ENCODE measurements at regions not wholly inside any gene's neighbourhood (a gene's known extent, or its start where the extent isn't known, plus 50 kb on each side); places are given as distances from the start of the nearest gene placed in this dataset.

GRCh38 chr1:172949096-172949495, 101.6 kb downstream of the TNFSF18 start:
- TF ChIP-seq, protein P1, sequence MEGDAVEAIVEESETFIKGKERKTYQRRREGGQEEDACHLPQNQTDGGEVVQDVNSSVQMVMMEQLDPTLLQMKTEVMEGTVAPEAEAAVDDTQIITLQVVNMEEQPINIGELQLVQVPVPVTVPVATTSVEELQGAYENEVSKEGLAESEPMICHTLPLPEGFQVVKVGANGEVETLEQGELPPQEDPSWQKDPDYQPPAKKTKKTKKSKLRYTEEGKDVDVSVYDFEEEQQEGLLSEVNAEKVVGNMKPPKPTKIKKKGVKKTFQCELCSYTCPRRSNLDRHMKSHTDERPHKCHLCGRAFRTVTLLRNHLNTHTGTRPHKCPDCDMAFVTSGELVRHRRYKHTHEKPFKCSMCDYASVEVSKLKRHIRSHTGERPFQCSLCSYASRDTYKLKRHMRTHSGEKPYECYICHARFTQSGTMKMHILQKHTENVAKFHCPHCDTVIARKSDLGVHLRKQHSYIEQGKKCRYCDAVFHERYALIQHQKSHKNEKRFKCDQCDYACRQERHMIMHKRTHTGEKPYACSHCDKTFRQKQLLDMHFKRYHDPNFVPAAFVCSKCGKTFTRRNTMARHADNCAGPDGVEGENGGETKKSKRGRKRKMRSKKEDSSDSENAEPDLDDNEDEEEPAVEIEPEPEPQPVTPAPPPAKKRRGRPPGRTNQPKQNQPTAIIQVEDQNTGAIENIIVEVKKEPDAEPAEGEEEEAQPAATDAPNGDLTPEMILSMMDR (conservative IDR thresholded peaks at IDR 0.05; ENCODE audit: low read depth, low read length) = no peak
- TF ChIP-seq CEBPB (IDR thresholded peaks at IDR 0.05; ENCODE audit: low read depth, low read length) (no peak), SMC3 (IDR thresholded peaks at IDR 0.05; ENCODE audit: low read depth, low read length) (no peak), POLR2A (IDR thresholded peaks at IDR 0.05; ENCODE audit: low read depth, low read length) (no peak), RFX5 (IDR thresholded peaks at IDR 0.05; ENCODE audit: low read depth, low read length) (no peak), MAFK (IDR thresholded peaks at IDR 0.05; ENCODE audit: low read depth, low read length) (no peak)
- TF ChIP-seq, protein P2, sequence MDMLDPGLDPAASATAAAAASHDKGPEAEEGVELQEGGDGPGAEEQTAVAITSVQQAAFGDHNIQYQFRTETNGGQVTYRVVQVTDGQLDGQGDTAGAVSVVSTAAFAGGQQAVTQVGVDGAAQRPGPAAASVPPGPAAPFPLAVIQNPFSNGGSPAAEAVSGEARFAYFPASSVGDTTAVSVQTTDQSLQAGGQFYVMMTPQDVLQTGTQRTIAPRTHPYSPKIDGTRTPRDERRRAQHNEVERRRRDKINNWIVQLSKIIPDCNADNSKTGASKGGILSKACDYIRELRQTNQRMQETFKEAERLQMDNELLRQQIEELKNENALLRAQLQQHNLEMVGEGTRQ (IDR thresholded peaks at IDR 0.05; ENCODE audit: low read depth, low read length) = no peak

Data from IMR-90 (cell line).